H9 (cell line): ENCODE measurements at regions not wholly inside any gene's neighbourhood (a gene's known extent, or its start where the extent isn't known, plus 50 kb on each side); places are given as distances from the start of the nearest gene placed in this dataset.

Source experiments
- DNase-seq: peaks from one replicate; pipeline ENCODE4 v3.0.0-alpha.2; 2017
- H2AFZ ChIP-seq: one replicate; pipeline ENCODE4 v1.6.1; 2013; ENCODE audit warnings: mild to moderate bottlenecking, low read length, control low read depth, moderate library complexity
- H2AK5ac ChIP-seq: 2 replicates; pipeline ENCODE4 v1.6.1; 2013; ENCODE audit warnings: low read length, control low read depth, mixed read lengths; ENCODE audit not compliant: insufficient read length
- H2BK120ac ChIP-seq: one replicate; pipeline ENCODE4 v1.6.1; 2013; ENCODE audit warnings: low read depth, mild to moderate bottlenecking, low read length, control low read depth, inconsistent platforms; ENCODE audit not compliant: poor library complexity, severe bottlenecking
- H2BK12ac ChIP-seq: 2 replicates; pipeline ENCODE4 v1.6.1; 2013; ENCODE audit warnings: low read length, control low read depth, mixed read lengths, low read depth; ENCODE audit not compliant: insufficient read length
- H2BK15ac ChIP-seq: 2 replicates; pipeline ENCODE4 v1.6.1; 2013; ENCODE audit warnings: low read depth, low read length, control low read depth
- H2BK20ac ChIP-seq: one replicate; pipeline ENCODE4 v1.6.1; 2013; ENCODE audit warnings: low read depth, mild to moderate bottlenecking, low read length, control low read depth, inconsistent platforms; ENCODE audit not compliant: poor library complexity, severe bottlenecking
- H2BK5ac ChIP-seq: 2 replicates; pipeline ENCODE4 v1.6.1; 2013; ENCODE audit warnings: low read length, control low read depth, mixed read lengths; ENCODE audit not compliant: insufficient read length
- H3K14ac ChIP-seq: 2 replicates; pipeline ENCODE4 v1.6.1; 2013; ENCODE audit warnings: low read length, control low read depth; ENCODE audit not compliant: insufficient read depth
- H3K18ac ChIP-seq: 2 replicates; pipeline ENCODE4 v1.6.1; 2013; ENCODE audit warnings: low read depth, mild to moderate bottlenecking, mixed read lengths, low read length, control low read depth; ENCODE audit not compliant: insufficient read length
- H3K23ac ChIP-seq: 2 replicates; pipeline ENCODE4 v1.6.1; 2013; ENCODE audit warnings: low read length, control low read depth, mixed read lengths, low read depth; ENCODE audit not compliant: insufficient read length
- H3K23me2 ChIP-seq: 2 replicates; pipeline ENCODE4 v1.6.1; 2013; ENCODE audit warnings: low read depth, mild to moderate bottlenecking, mixed read lengths, low read length, control low read depth; ENCODE audit not compliant: insufficient read length, poor library complexity, severe bottlenecking
- H3K27ac ChIP-seq: 2 replicates; pipeline ENCODE4 v1.5.1; 2013; ENCODE audit warnings: low read length, control low read depth, mixed read lengths, low read depth; ENCODE audit not compliant: insufficient read length
- H3K27me3 ChIP-seq: 2 replicates; pipeline ENCODE4 v1.6.1; 2013; ENCODE audit warnings: low read length, control low read depth, inconsistent platforms; ENCODE audit not compliant: insufficient read depth
- H3K4ac ChIP-seq: 2 replicates; pipeline ENCODE4 v1.6.1; 2013; ENCODE audit warnings: low read depth, mild to moderate bottlenecking, control low read depth, inconsistent platforms, low read length, moderate library complexity
- H3K4me1 ChIP-seq: 2 replicates; pipeline ENCODE4 v1.6.1; 2013; ENCODE audit warnings: low read length, control low read depth, inconsistent platforms; ENCODE audit not compliant: insufficient read depth
- H3K4me2 ChIP-seq: 2 replicates; pipeline ENCODE4 v1.6.1; 2013; ENCODE audit warnings: low read length, control low read depth, mixed read lengths; ENCODE audit not compliant: insufficient read length, insufficient read depth
- H3K56ac ChIP-seq: 2 replicates; pipeline ENCODE4 v1.6.1; 2013; ENCODE audit warnings: low read depth, mild to moderate bottlenecking, mixed read lengths, low read length, control low read depth; ENCODE audit not compliant: insufficient read length
- H3K79me1 ChIP-seq: 2 replicates; pipeline ENCODE4 v1.6.1; 2013; ENCODE audit warnings: low read depth, mild to moderate bottlenecking, moderate library complexity, low read length, control low read depth, inconsistent platforms; ENCODE audit not compliant: insufficient read depth, poor library complexity, severe bottlenecking
- H3K79me2 ChIP-seq: 2 replicates; pipeline ENCODE4 v1.6.1; 2013; ENCODE audit warnings: low read length, control low read depth, inconsistent platforms; ENCODE audit not compliant: insufficient read depth
- H3K9ac ChIP-seq: 2 replicates; pipeline ENCODE4 v1.6.1; 2013; ENCODE audit warnings: low read length, control low read depth, mixed read lengths; ENCODE audit not compliant: insufficient read length; ENCODE audit errors: extremely low read depth
- H3K9me3 ChIP-seq: one replicate; pipeline ENCODE4 v1.6.1; 2013; ENCODE audit warnings: low read depth, low read length, inconsistent platforms; ENCODE audit not compliant: control insufficient read depth
- H3T11ph ChIP-seq: one replicate; pipeline ENCODE4 v1.6.1; 2013; ENCODE audit warnings: mild to moderate bottlenecking, low read length, control low read depth, inconsistent platforms
- H4K20me1 ChIP-seq: one replicate; pipeline ENCODE4 v1.6.1; 2013; ENCODE audit not compliant: control insufficient read depth, insufficient read length, insufficient read depth
- H4K5ac ChIP-seq: 2 replicates; pipeline ENCODE4 v1.6.1; 2013; ENCODE audit warnings: low read depth, mild to moderate bottlenecking, mixed read lengths, low read length, control low read depth; ENCODE audit not compliant: insufficient read length
- H4K8ac ChIP-seq: replicated peaks from 2 replicates; pipeline ENCODE4 v1.6.1; 2013; ENCODE audit warnings: low read length, control low read depth, mixed read lengths, low read depth; ENCODE audit not compliant: insufficient read length
- H4K91ac ChIP-seq: 2 replicates; pipeline ENCODE4 v1.6.1; 2013; ENCODE audit warnings: low read depth, mild to moderate bottlenecking, moderate library complexity, mixed read lengths, low read length, control low read depth; ENCODE audit not compliant: insufficient read length
- H3K27ac Mint-ChIP-seq, 3 experiments: 2 replicates in 2 of 3; 3 replicates in 1 of 3; pipeline ENCODE4 v1.8.0; 2020 to 2021; ENCODE audit warnings: mixed read lengths in 3 of 3, mild to moderate bottlenecking in 1 of 3, moderate library complexity in 1 of 3
- H3K27me3 Mint-ChIP-seq: 2 replicates; pipeline ENCODE4 v1.8.0; 2021; ENCODE audit warnings: low read depth, mild to moderate bottlenecking, moderate library complexity, mixed read lengths
- H3K36me3 Mint-ChIP-seq, 3 experiments: 2 replicates in 2 of 3; 3 replicates in 1 of 3; pipeline ENCODE4 v1.8.0; 2020 to 2021; ENCODE audit warnings: low read depth in 3 of 3, mixed read lengths in 3 of 3; ENCODE audit not compliant: insufficient read depth in 1 of 3
- H3K4me1 Mint-ChIP-seq, 2 experiments: 2 replicates each; pipeline ENCODE4 v1.8.0; 2020; ENCODE audit warnings: mixed read lengths in 2 of 2
- H3K4me3 Mint-ChIP-seq, 2 experiments: 2 replicates in 1 of 2; 3 replicates in 1 of 2; pipeline ENCODE4 v1.8.0; 2020 to 2021; ENCODE audit warnings: mild to moderate bottlenecking in 2 of 2, mixed read lengths in 2 of 2, moderate library complexity in 1 of 2
- H3K9me3 Mint-ChIP-seq, 2 experiments: 2 replicates in 1 of 2; 3 replicates in 1 of 2; pipeline ENCODE4 v1.8.0; 2020; ENCODE audit warnings: mild to moderate bottlenecking in 2 of 2, mixed read lengths in 2 of 2, moderate library complexity in 1 of 2
- CTCF ChIP-seq: fragments of 200-600 bp; sonication (generic); conservative IDR thresholded peaks from 3 replicates; pipeline ENCODE4 v1.8.0; 2021; ENCODE audit warnings: antibody characterized with exemption, mild to moderate bottlenecking

DNA sequence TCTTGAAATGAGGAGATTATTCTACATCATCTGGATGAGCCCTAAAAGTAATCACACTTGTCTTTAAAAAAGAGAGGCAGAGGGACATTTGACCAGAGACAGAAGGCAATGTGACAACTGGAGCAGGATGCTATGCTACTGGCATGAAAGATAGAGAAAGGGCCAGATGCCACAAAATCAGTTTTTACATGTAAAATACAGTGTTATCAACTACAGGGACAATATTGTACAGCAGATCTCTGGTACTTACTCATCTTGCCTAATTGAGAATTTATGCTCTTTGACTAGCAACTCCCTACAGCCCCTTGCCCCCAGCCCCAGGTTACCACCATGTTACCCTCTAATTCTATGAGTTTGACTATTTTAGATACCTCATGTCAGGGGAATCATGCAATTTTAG is 633.4 kb downstream of the LTN1 start:
- no peak overlapping the region for H3K27ac Mint-ChIP-seq
- Histone ChIP-seq H2BK20ac (no peak overlapping the region), H4K8ac (no peak overlapping the region), H2AFZ (no peak overlapping the region), H2BK120ac (no peak overlapping the region), H2BK15ac (no peak overlapping the region), H4K20me1 (no peaks in the 10 kb centered on the region), H3K79me1 (no peaks in the 10 kb centered on the region), H3K18ac (no peak overlapping the region), H3K9me3 (no peaks in the 10 kb centered on the region), H3K4ac (no peak overlapping the region), H2BK5ac (no peak overlapping the region), H3K9ac (no peak overlapping the region), H3K4me2 (no peak overlapping the region), H2BK12ac (no peak overlapping the region), H3K23ac (no peak overlapping the region), H3T11ph (no peak overlapping the region), H2AK5ac (no peak overlapping the region), H3K14ac (no peak overlapping the region), H3K4me1 (no peaks in the 10 kb centered on the region), H3K56ac (no peak overlapping the region), H3K23me2 (no peaks in the 10 kb centered on the region), H4K91ac (no peak overlapping the region), H3K79me2 (no peaks in the 10 kb centered on the region), H3K27me3 (no peaks in the 10 kb centered on the region), H3K27ac (no peak overlapping the region), H4K5ac (no peak overlapping the region)
- no peaks in the 10 kb centered on the region for H3K4me1 Mint-ChIP-seq
- no peaks in the 10 kb centered on the region for H3K9me3 Mint-ChIP-seq
- H3K36me3 Mint-ChIP-seq, result no peaks in the 10 kb centered on the region
- H3K27me3 Mint-ChIP-seq, result no peaks in the 10 kb centered on the region
- TF ChIP-seq CTCF, result no peak
- no peak overlapping the region for H3K4me3 Mint-ChIP-seq
- DNase-seq, result no peak
